ENCODE measurements at regions not wholly inside any gene's neighbourhood (a gene's known extent, or its start where the extent isn't known, plus 50 kb on each side); places are given as distances from the start of the nearest gene placed in this dataset.

- TF ChIP-seq CTCF (IDR thresholded peaks at IDR 0.05; ENCODE audit: borderline replicate concordance, extremely low read depth, low read length, poor library complexity, severe bottlenecking) (no peak), EZH2 (IDR thresholded peaks at IDR 0.05; ENCODE audit: borderline replicate concordance, low read depth, low read length, severe bottlenecking) (no peak)
Observed at GRCh38 chr9:115956371-115956770, 197.2 kb upstream of the PAPPA start.

Measured in DND-41 (cell line).